RWPE2 (cell line): ENCODE measurements at regions not wholly inside any gene's neighbourhood (a gene's known extent, or its start where the extent isn't known, plus 50 kb on each side); places are given as distances from the start of the nearest gene placed in this dataset.

Experiments used
- ATAC-seq: fragments of 200-7000 bp; cut with Tn5 transposase; 3 replicates; pipeline ENCODE4 v1.9.1; 2021; ENCODE audit warnings: low read depth
- DNase-seq: peaks from one replicate; pipeline ENCODE4 v3.0.0-alpha.2; 2020; ENCODE audit warnings: low spot score
- H3K27ac ChIP-seq: fragments of 450-650 bp; 2 replicates; pipeline ENCODE4 v1.5.1; 2017; ENCODE audit warnings: mild to moderate bottlenecking; ENCODE audit not compliant: poor library complexity, severe bottlenecking
- H3K27me3 ChIP-seq: fragments of 250-450 bp; sonication (Bioruptor Pico); 2 replicates; pipeline ENCODE4 v1.5.1; 2021; ENCODE audit warnings: mild to moderate bottlenecking, moderate library complexity; ENCODE audit not compliant: insufficient read depth, poor library complexity, severe bottlenecking
- H3K36me3 ChIP-seq: fragments of 250-450 bp; sonication (Bioruptor Pico); 2 replicates; pipeline ENCODE4 v1.5.1; 2020; ENCODE audit warnings: low read depth, mild to moderate bottlenecking, moderate library complexity
- H3K4me1 ChIP-seq: fragments of 250-450 bp; sonication (Bioruptor Pico); 2 replicates; pipeline ENCODE4 v1.5.1; 2021; ENCODE audit warnings: mild to moderate bottlenecking, moderate library complexity; ENCODE audit not compliant: insufficient read depth, poor library complexity, severe bottlenecking
- H3K4me3 ChIP-seq: fragments of 250-450 bp; sonication (Bioruptor Pico); 2 replicates; pipeline ENCODE4 v1.5.1; 2021; ENCODE audit warnings: mild to moderate bottlenecking, moderate library complexity; ENCODE audit not compliant: severe bottlenecking
- H3K9me3 ChIP-seq: fragments of 250-450 bp; sonication (Bioruptor Pico); 2 replicates; pipeline ENCODE4 v1.5.1; 2021; ENCODE audit warnings: mild to moderate bottlenecking, moderate library complexity; ENCODE audit not compliant: severe bottlenecking
- TF ChIP-seq, protein P1 (sequence below): fragments of 450-650 bp; IDR thresholded peaks from one replicate; pipeline ENCODE4 v1.5.1; 2017; ENCODE audit warnings: mild to moderate bottlenecking, moderate library complexity; ENCODE audit not compliant: poor library complexity, severe bottlenecking

DNA sequence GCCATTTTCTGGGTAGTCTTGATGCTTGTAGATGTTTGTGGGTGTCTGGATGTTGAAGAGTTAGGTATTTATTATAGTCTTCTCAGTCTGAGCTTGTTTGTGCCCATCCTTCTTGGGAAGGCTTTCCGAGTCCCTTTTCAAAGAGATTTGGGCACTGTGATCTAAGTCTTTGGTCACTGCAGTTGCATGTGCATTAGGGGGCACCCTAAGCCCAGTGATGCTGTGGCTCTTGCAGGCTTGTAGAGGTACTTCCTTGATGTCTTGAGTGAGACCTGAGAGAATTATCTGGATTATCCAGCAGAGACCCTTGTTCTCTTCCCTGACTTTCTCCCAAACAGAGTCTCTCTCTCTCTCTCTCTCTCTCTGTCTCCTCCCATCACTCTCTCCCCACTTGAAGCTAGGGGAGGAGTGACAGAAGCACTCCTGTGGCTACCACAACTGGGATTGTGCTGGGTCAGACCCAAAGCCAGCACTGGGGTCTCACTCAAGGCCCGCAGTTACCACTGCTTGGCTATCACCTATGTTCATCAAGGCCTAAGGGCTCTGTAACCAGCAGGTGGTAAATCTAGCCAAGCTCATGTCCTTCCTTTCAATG lies 68.5 kb downstream of the TMCO5A start:
- no peaks in the 10 kb centered on the region for H3K9me3 ChIP-seq
- ATAC-seq: peak; percentile 90
- H3K4me1 ChIP-seq: no peaks in the 10 kb centered on the region
- H3K27ac ChIP-seq: no peak overlapping the region
- no peaks in the 10 kb centered on the region for H3K27me3 ChIP-seq
- no peak for DNase-seq
- H3K4me3 ChIP-seq: no peak overlapping the region
- H3K36me3 ChIP-seq: no peaks in the 10 kb centered on the region
- TF ChIP-seq, protein P1, sequence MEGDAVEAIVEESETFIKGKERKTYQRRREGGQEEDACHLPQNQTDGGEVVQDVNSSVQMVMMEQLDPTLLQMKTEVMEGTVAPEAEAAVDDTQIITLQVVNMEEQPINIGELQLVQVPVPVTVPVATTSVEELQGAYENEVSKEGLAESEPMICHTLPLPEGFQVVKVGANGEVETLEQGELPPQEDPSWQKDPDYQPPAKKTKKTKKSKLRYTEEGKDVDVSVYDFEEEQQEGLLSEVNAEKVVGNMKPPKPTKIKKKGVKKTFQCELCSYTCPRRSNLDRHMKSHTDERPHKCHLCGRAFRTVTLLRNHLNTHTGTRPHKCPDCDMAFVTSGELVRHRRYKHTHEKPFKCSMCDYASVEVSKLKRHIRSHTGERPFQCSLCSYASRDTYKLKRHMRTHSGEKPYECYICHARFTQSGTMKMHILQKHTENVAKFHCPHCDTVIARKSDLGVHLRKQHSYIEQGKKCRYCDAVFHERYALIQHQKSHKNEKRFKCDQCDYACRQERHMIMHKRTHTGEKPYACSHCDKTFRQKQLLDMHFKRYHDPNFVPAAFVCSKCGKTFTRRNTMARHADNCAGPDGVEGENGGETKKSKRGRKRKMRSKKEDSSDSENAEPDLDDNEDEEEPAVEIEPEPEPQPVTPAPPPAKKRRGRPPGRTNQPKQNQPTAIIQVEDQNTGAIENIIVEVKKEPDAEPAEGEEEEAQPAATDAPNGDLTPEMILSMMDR: peak; percentile 88

DNA sequence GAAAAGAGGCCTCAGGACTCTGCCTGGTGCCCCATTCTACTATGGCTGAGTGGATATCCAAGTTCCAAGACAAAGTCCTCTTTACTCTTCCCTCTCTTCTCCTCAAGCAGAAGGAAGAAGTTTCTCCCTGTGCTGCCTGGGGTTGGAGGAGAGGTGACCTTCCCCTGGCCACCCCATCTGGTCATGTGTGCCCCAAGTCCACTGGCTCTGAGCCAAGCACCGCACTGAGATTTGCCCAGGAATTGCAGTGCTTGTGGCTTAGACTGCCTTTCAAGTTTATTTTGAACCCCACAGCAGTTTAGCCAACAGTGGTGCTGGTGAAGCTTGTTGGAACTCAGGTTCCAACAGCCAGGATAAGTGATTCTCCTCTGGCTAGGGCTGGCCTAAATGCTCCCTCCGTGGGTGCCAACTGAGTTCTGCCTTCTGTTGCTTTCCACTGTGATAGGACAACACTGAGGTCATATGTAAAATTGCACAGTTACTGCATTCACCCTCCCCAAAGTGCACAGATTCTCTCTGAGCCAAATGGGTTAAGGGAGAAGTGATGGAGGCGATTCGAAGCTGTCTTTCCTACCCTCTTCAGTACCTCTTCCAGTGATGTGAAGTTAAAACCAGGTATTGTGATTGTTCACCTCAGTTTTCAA lies 69.9 kb downstream of the TMCO5A start:
- TF ChIP-seq, protein P1: no peak
- H3K4me1 ChIP-seq: no peaks in the 10 kb centered on the region
- H3K27me3 ChIP-seq: no peaks in the 10 kb centered on the region
- H3K9me3 ChIP-seq: no peaks in the 10 kb centered on the region
- H3K4me3 ChIP-seq: no peak overlapping the region
- H3K36me3 ChIP-seq: no peaks in the 10 kb centered on the region
- no peak for DNase-seq
- H3K27ac ChIP-seq: no peak overlapping the region
- ATAC-seq: no peak

DNA sequence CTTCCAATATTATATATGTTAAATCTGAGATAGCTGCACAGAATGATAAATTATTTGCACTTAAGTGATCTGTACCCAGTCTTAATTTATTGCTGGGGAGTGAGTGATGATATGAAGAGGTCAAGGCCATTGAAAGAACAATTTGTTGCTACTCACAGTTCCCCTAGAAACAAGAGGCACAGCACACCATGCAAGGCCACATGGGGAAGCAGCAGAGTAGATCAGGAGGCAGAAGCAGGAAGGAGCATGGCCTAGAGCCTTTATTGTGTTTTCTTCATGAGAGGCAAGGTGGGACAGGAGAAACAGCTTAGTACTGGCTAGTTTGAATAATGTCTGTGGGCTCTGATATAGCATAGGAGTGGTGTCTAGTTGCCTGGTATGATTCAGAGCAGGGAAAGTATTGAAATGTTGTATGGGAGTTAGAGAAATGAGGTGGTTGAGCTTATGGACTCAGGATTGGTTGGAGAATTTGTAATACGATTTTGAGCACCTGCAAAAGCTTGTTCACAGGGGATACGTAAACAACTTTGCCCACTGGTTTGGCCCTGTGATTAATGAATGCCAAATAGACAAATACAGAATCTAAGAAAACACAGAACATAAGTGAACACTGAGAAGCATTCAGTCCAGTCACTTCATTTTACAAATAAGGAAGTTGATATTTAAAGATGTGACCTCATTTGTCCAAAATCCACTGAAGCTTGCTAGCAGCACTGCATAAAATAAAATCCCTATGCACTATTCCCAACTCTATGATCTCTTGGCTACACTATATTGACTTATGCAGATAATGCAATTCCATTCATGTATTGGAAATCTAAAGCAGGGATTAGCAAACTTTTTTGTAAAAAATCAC lies 71.7 kb downstream of the TMCO5A start:
- Histone ChIP-seq H3K27ac (no peak overlapping the region), H3K36me3 (no peaks in the 10 kb centered on the region), H3K4me3 (no peak overlapping the region), H3K9me3 (no peaks in the 10 kb centered on the region), H3K27me3 (no peaks in the 10 kb centered on the region), H3K4me1 (no peaks in the 10 kb centered on the region)
- DNase-seq: no peak
- TF ChIP-seq, protein P1: no peak
- ATAC-seq: no peak

DNA sequence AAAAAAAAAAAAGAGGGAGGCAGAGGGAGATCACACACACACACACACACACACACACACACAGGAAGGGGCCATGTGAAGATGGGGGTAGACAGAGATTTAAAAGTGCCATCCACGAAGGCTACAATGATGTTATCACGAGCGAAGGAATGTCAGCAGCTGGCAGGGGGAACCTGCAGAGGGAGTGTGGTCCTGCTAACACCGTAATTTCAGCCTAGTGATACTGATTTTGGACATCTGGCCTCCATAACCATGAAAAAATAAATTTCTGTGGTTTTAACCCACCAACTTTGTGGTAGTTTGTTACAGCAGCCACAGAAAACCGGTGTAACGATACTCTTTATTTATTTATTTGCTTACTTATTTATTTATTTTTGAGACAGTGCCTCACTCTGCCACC lies 76.0 kb downstream of the TMCO5A start:
- TF ChIP-seq, protein P1: no peak
- Histone ChIP-seq H3K4me1 (no peaks in the 10 kb centered on the region), H3K36me3 (no peaks in the 10 kb centered on the region), H3K9me3 (no peaks in the 10 kb centered on the region), H3K27ac (no peak overlapping the region), H3K4me3 (no peak overlapping the region), H3K27me3 (no peaks in the 10 kb centered on the region)
- ATAC-seq: no peak
- no peak for DNase-seq
